ENCODE measurements at regions not wholly inside any gene's neighbourhood (a gene's known extent, or its start where the extent isn't known, plus 50 kb on each side); places are given as distances from the start of the nearest gene placed in this dataset.

DNA sequence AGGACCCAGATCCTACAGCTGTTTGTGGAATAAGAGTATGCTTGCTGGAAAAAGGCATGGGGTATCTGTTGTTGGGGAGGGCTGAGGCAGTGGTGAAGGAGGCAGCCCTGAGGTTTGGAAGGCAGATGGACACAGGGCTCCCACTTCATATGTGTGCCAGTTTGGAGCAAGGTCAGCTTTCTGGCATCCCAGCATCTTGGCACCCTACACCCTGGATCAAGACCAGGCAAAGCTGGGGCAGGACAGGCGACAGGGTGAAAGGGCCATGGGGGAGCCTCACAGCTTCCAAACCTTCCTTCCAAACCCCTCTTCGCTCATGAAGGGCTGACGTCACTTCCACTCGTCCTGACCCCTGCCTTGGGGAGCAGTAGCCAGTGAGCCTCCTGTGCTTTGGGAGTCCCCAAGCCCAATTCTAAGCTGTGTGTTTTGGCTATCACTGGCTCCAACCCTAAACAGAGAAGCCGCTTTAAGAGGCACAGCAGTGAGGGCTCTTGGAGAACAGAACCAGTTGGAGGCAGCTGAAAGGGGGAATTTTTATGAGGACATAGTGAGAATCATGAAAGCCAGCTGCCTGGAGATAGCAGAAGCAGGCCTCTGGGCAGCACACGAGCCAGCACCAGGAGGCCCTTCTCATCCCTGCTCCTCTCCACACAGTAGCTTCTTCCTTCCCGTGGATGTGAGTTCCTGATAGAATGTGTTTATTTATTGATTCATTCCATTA, 448.6 kb upstream of the CDH4 start:
- DNase-seq (ENCODE audit: low read depth): no peak

DNA sequence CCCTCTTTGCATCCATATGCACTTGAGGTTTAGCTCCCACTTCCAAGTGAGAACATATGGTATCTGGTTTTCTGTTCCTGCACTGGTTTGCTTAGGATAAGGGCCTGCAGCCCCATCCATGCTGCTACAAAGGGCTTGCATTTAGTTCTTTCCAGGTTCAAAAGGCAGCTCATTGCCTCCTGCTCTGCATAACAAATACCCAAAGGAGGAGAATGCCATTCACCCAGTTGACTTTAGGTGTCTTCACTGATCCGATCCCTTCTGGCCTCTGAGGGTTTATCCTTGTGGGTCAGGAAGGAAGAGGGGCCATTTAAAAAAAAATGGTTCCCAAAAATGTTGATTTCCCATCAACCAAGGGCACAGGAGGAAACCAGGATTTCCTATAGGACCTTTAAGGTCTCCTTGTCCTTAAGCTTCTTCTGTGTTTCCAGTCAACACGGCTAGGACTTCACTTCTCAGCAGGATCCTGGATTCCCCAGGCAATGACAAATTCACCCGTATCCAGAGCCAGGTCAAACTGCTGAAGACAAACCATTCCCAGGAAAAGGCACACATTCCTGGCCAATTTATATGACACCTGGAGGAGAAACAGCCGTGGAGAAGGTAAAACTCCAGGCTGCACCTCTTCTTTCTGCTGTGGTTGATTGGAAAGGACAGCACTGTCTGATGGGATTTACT, 447.7 kb upstream of the CDH4 start:
- no peak for DNase-seq (ENCODE audit: low read depth)

DNA sequence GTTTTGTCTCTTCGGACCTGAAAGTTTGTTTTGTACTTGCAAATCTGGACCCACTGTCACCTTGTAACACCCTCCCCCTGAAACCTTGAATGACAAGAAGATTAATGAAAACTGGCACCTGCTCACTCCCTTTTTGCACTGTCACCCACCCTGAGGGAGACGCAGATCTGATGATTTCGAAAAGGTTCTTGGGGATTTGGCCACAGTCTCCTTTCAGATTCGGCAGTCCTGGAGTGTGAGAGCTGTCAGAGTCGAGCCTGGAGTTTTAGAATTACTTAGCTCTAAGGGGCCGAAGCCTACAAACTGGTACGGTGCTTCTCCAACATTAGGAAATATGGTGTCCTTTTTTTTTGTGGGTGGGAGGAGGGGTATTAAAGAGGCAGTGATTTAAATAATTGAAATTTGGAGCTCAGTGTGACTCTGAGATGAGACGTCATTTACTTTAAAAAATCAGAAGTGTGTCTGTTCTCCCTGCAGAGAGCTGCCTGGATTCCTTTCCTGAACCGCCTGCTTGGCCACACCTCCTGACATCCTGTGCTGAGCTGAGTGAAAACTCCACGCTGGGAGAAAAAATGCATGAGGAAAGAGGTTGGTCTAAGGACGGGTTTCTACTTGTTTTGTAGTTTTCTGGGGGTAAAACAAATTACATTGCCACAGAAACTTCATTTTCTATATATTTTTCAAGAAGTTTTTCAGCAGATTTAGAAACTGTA, 447.0 kb upstream of the CDH4 start:
- DNase-seq (ENCODE audit: low read depth): no peak

DNA sequence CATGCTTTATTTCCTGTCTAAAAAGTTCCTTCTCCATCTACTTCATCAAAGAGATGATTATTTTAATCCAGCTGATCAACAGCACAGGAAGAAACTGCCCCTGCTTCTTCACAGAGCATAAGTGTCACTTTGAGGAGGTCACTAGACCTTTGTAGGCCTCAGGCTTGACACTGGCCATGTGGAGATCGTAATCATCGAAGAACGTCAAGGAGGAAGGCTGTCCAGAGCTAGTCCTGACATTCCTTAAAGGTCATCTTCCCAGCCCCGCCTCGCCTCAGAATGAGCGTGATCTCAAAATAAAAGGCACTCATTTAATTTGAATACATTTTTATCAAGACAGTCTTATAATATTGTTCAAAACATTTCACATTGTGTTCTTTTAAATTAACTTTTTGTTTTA, 445.7 kb upstream of the CDH4 start:
- no peak for DNase-seq (ENCODE audit: low read depth)

DNA sequence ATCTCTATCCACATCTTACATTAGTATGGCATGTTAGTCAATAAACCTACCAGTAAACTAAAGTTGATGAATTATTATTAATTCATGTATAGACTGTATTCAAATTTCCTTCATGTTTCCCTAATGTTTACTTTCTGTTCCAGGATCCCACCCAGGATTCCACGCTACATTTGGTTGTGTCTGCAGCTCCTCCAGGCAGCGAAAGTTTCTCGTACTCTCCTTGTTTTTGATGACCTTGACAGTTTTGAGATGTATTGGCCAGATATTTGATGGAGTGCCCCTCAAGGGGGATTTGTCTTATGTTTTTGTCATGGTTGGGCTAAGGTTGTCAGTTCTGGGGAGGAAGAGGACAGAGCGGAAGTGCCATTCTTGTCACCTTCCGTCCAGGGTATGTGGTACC, 445.2 kb upstream of the CDH4 start:
- DNase-seq (ENCODE audit: low read depth): no peak

DNA sequence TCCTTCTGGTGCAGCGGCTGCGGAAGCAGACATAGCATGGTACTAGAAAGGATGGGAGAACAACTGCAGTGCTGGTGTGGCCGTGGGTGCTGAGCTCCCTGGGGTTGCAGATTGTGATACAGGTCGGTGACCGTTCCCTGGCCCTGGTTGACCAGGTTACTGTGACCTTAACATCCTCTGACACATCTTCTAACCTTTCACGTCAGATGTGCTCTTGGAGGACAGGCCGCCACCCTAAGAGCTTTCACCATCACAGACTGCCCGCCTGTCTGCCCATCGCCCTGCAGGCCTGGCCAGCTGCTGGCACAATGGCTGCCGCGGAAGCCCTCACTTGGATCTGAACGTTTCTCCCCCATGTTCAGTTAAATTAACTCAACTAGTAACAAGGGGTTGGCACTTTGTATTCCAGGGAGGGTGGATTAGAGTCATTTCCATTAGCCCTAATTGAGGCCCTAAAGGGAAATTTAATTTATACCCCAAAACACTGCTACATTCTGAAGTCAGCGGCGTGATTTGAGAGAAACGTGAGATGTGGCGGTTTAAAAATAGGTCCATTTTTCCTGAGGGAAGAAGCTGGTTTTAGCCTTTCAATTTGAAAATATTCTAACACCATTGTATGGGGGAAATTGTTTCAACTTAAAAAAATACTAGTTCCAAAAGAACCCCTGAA, 443.9 kb upstream of the CDH4 start:
- no peak for DNase-seq (ENCODE audit: low read depth)

DNA sequence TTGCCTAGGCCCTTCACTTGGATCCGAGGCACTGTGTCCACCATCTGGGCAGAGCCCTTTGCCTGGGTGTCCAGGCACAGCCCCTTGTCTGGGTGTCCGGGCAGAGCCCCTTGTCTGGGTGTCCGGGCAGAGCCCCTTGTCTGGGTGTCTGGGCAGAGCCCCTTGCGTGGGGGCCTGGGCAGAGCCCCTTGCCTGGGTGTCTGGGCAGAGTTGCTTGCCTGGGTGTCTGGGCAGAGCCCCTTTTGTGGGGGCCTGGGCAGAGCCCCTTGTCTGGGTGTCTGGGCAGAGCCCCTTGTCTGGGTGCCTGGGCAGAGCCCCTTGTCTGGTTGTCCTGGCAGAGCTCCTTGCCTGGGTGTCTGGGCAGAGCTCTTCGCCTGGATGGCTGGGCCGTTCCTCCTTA, 443.4 kb upstream of the CDH4 start:
- no peak for DNase-seq (ENCODE audit: low read depth)

DNA sequence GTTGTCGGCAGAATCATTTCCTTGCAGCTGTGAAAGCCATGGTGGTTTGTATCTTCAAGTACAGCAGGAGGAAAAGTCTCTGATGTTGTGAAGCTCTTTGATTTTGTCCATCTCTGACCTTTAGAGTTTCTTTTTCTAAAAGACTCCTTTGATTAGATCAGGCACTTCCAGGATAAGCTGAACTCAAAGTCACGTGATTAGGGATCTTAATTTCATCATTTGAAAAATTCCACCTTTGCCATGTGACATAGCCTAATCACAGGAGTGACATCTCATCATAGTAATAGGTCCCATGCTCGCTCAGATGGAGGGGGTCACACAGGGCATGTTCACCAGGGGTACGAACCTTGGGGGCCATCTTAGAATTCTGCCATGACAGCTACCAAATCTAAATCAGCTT, 441.5 kb upstream of the CDH4 start:
- no peak for DNase-seq (ENCODE audit: low read depth)

DNA sequence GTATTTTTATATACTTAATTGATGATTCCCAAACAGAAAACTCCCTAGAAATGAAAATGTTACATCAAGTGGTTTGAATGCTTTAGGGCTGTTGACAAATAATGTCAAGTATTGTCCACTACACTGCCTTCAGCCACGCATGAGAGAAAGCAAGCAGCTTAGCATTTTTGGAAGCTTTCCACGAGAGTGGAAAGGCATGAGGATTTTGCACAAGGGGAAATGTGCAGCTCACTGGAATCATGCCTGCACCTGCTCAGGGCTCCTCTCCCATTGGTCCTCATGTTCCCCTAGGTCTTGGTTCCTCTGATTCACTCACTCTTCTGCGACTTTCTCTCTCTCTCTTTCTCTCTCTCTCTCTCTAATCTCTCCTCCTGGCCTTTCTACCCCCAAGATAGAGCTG, 439.5 kb upstream of the CDH4 start:
- no peak for DNase-seq (ENCODE audit: low read depth)

DNA sequence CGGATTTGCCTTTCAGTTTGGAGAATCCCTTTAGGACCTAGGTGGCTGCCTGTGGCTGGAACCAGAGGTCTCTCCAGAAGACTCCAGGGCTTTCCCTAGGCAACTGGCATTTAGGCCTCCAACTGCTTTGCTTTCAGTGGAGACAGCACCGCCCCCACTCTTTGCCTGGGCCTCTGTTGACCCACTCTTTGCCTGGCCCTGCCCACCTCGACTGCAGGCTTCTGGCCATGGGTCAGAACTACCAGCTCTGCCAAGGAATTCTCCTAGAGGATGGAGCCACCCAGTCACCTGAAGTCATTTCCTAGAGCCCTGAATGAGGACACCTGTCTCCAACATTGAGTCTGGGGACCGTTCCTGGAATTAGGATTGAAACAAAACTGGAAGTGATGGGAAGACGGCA, 439.0 kb upstream of the CDH4 start:
- no peak for DNase-seq (ENCODE audit: low read depth)

DNA sequence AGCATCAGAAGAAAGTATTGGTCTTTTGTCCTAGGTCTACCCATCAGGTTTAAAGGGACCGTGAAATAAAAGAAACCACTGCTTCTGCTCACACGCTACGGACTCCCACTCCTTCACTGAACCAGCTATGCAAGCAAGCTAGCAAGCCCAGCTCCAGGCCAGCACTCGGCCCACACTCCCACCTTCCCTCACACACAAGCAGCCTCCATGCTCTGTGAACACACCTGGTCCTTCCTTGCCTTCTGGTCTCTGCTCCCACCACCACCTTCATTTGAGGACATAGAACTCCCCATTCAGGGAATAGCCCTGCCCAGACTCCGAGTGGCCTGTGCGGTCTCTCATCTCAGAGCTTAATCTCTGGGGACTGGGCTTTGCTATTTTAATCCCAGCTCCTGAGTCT, 436.4 kb upstream of the CDH4 start:
- DNase-seq (ENCODE audit: low read depth): no peak

DNA sequence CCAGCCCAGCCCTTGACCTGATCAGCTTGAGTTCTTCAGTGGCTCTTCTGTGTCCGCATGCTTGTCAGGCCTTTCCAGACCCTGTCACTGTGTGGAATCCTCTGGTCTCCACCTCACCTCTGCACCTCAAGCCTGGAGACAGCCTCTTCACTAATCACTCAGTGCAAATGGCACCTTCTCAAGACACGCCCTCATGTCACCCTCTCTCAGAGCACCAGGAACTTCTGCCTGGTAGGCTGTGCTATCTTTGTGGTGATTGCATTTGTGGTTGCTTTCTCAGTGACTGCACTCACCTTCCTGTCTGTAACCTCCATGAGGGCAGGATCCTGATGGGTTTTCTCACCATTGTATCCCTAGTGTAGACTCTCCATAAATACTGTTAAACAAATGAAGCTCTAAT, 435.2 kb upstream of the CDH4 start:
- DNase-seq (ENCODE audit: low read depth): no peak

DNA sequence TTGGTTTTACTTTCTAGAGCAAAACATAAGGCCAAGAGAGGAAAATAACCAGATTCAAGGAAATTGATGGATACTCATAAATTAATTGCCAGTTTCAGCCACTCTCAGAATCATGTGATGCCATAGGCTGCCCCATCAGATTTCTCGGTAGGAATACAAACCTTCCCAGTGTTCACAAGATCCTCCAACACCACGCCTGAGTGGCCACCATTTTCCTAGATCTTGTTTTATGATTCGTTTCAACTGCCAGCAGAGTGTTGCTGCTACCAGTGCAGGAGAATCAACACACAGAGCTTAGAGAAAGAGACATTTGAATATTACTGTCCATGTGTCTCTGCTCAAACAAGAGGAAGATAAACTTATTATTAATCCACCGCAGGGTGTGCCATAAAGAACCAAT, 434.2 kb upstream of the CDH4 start:
- DNase-seq (ENCODE audit: low read depth): no peak

DNA sequence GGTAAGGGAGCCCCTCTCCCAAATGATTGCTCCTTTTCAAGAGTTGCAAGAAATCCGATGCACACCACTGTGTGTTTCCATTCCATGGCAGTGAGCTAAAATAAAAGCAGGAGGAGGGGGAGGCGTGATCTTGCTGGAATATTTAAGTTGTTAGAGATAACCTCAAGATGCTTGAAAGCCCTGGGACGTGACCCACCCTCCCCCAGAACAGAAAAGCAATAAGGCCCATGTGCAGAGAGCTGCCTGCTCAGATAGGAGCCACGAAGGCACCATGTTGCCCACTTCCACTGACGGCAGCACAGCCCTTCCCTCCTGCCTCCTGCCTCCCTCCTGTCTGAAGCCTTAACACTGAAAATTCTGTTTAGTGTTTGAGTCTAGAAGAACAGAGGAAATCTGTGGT, 432.6 kb upstream of the CDH4 start:
- no peak for DNase-seq (ENCODE audit: low read depth)

DNA sequence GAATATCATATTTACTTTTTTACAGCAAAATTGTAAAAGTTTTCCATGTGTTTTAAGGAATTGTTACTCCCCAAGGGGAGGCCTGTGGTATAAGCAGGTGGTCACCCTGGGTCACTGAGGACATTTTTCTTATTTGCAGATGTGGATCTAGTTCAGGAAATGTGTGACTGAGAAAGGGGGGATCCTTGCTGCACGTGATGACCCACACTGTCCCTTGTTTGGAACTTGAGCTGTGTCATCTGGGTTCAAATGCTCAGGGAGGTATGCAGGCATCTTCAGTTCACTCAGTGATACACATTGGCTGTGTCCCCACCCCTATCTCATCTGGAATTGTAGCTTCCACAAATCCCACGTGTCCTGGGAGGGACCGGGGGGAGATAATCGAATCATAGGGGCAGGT, 431.9 kb upstream of the CDH4 start:
- DNase-seq (ENCODE audit: low read depth): no peak

DNA sequence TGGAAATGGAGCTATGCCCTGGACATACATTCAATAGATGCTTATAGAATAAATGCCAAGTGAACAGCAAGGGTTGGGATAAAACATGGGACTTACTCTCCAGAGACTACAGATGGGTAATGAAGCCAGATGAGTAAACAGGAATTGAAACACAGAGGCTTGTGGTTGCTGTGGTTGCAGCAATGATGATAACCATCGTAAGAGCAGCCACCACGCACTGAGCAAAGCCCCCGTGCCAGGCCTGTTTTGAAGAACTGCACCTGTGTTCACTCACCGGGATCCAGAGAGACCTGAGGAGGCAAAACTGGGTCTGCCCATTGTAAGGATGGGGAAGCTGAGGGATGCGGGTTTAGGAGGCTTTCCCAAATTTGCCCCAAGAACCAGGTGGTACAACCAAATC, 431.1 kb upstream of the CDH4 start:
- no peak for DNase-seq (ENCODE audit: low read depth)

DNA sequence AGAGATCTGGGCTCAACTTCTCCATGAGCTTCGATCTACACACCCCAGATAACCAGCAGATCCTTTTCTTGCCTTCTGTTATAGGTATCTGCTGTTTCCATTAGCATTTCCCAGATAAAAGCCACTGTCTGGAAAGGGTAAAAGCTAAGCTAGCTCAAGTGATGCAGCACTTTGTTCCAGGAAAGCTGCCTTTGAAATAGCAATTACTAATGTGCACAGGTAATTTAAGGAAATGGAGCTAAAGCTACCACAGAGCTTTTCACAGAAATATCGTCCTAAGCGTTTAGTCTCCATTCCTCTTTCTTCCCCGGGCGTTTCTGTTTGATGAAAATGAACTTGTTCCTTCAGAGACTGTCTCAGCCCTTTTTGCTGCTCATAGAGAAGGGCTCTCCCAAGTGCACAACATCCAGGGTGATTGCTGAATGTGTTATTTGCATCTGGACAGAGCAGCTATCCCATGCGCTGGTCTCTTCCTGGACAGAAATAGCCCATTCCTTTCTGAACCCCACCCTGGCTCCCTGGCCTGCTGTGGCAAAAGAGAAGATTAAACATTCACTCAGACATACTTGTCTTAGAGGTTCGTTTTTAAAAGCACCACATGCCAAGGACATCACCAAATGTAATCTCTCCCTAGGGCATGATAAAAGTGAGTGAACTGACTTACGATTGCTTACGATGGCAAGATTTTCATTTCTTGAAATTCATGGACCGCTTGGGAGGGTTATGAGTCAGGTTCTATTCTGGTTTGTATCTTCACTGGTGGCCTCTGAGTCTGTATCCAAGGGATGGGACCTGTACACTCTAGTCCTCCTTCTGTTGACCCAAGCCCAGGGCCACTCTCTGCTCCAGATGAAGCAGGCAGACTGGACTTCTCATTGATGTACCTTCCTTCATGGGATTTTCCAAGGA, 429.1 kb upstream of the CDH4 start:
- no peak for DNase-seq (ENCODE audit: low read depth)

DNA sequence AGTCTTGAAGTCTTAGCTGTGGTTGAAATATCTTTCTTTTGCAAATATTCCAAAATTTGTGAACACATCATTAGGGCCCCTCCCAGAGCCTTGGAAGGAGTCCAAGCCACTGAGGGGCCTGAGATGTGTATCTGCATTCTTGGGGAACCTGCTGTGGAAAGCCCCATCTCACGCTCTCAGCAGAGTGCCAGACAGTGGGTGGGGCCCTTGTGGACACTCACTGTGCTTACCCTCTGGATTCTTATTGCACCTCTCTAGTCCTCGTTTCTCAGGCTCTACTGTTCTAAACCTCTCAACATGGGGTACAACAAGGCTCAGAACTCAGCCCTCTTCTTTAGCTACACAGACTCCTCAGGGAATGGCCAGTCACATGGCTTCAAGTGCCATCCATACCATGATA, 416.2 kb upstream of the CDH4 start:
- no peak for DNase-seq (ENCODE audit: low read depth)

DNA sequence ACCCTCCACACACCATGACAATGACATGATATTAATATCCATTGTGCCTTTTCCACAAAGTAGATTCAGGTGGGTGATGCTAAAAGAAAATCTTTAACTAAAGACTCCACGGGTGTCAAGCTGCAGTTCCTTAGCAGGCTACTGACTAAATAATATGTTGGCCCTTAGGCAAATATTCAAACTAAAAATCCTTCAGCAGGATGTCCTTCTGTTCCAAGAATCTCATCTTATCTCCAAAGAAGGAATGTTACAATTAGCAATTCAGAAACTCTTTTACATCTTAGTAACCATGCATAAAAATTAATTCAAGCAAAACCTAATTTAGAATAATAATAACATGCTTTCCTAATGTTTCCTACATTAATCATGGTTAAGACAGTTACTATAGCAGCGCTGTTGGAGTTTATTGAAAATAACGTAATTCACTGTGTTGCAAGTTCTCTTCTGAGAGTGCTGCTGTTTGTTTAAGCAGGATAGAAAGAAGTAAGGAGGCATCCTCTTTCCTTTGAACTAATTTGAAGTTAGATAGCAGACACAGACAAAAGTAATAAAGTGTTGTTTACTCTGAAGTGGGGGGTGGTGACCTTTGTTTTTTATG, 414.8 kb upstream of the CDH4 start:
- no peak for DNase-seq (ENCODE audit: low read depth)

DNA sequence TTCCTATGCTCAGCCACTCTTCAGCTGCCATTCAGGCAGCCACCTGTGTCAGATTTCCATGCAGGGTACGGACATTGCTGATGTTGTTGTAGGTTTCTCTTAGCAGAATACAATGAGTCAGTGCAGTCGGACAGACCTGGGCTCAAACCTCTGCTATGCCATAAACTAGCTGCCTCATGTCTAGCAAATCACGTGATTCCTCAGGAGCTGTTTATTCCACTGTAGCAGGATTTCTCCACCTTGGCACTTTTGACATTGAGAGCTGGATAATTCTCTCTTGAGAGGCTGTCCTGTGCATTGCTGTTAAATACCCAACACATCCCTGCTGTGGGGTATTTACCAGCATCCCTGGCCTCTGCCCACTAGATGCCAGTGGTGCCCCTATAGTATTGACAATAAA, 413.8 kb upstream of the CDH4 start:
- no peak for DNase-seq (ENCODE audit: low read depth)

DNA sequence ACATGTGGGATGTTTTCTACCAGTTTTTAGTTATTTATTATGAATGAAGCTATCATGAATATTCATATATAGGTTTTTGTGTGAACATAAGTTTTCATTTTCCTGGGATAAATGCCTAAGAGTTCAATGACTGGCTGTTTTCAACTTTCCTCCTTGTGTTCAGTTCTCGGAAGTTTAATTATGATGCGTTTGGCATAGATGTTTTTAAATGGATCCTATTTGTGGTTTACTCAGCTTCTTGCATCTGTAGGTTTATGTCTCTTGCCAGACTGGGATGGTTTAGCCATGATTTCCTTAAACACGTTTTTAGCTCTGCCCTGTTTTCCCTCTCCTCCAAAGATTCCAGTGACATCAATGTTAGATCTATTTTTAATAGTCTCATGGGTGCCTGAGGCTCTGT, 411.1 kb upstream of the CDH4 start:
- no peak for DNase-seq (ENCODE audit: low read depth)

Measured in T follicular helper cell (primary cell).